Daoy (cell line): ENCODE measurements at regions not wholly inside any gene's neighbourhood (a gene's known extent, or its start where the extent isn't known, plus 50 kb on each side); places are given as distances from the start of the nearest gene placed in this dataset.
"Not testable (repeated sequence)": the region's sequence is repeated elsewhere in the genome, so short reads cannot be mapped to it uniquely, and the experiment has no call there.

Experiments
- DNase-seq: peaks from one replicate; pipeline ENCODE4 v3.0.0-alpha.2; 2015; ENCODE audit warnings: low read depth

DNA sequence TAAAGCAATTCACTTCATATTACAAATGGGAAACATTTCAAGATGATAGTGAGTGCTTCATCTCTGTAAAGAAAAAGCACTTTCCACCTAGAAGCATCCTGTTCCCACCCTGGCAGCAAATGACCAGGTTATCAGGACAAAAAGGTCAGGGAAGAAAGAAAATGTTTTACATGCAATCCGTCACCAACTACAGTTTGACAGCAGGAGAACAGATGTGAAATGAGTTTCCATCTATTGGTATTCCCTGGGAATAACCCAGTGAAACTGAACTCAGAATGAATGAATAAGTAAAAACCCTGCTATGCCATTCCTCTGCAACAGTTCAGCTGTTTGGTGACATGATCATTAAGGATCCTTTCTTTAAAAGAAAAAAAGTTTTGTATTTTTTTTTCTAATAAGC, 67.6 kb downstream of the HTR1A start:
- no peak for DNase-seq

DNA sequence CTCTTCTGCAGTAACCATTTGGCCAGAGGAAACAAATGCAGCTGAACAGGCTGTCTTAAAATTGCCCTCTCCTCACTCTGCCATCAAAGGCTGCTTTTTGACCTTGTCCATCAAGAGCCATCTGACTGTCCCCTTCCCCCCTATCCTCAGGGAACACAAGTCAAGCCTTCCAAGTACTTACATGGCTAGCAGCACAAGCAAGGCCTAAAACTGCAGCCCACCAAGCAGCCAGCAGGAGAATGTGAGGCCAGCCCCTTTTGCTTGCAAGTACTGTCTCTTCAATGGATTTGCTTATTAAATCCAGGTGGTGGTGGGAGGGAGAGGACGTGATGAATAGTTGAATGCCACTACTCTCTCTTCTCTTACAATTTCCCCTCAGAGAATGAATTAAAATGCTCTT, 83.5 kb downstream of the HTR1A start:
- DNase-seq = no peak

DNA sequence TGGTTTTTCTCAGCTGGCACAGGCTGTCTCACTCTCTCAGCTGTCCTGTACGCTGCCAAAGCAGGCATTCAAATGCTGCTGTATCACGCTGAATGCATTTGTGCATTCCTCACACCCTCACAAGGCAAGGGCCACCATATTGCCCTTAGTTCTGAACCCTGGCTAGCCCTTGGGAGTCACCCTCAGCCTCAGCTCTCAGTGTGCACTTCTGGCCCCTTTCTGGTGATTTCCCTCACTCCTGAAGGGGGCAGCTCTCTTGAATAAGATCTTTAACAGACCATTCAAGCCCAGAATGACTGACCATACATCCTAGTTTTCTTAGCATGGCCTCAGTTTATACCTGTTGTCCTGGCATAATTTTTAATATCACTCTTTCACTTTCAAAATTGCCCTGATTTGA, 84.3 kb downstream of the HTR1A start:
- DNase-seq = no peak

DNA sequence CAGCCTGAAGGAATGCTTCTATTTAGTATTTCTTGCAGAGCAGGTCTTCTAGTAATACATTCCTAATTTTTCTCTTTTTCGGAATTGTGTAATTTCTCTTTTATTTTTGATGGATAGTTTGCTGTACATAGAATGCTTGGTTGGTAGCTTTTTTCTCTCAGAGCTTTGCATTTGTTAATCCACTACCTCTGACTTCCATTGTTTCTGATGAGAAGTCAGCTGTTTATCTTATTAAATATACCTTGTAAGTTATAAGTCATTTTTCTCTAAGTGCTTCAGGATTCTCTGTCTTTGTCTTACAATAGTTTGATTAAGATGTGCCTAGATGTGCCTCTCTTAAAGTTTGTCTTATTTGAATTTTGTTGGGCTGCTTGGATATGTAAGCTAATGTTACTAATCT, 101.9 kb downstream of the HTR1A start:
- DNase-seq = no peak

DNA sequence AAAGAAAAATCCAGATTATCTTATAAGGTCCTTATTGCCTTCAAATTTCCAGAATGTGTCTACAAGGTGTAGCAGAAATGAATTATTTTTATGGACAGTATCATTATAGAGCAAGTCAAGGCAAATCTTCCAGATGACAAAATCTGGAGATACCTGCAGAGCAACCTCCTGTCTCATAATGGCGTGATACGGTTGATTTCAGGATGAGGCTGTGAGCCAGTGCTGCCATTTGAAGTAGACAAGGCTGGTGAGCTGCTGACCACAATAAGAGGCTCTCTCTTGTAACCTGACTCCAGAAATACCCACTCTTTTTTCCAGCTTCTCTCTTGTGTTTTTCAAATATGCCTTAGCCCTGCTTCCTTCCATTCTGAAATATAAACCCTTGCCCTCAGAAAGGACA, 108.2 kb downstream of the HTR1A start:
- no peak for DNase-seq

- DNase-seq = no peak
Observed at GRCh38 chr5:63843190-63843589, 119.1 kb downstream of the HTR1A start.

- no peak for DNase-seq
Observed at GRCh38 chr5:63837437-63837836, 124.8 kb downstream of the HTR1A start.

DNA sequence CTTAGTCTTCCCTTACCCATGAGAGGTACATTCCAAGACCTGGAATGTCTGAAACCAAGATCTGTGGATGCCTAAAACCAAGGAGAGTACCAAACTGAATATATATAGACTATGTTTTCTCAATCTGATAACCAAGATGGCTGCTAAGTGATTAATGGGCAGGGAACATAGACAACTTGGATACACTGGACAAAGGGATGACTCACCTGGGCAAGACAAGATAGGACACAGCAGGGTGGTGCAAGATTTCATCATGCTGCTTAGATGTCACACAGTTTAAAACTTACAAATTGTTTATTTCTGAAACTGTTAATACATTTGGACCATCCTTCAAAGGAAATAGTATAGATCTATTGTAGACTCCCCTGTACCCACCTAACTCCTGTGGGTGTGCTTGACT, 130.9 kb downstream of the HTR1A start:
- DNase-seq = no peak

DNA sequence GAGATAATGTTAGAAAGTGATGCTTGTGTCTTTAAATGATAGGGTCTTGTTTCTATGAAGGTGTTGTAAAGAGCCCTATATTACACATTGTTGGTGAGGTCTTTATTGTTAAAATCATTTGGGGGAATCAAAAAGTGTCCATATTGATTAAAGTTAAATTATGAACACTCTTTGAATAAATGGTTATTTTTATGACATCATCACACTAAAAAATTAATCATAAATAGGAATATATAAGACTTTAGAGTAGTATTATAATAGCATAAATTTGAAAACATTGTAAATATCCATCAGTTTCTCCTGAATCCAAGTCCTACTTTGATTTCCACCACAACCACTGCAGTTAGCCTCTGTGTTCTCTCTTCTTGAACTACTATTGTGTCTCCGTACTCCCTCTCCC, 136.3 kb downstream of the HTR1A start:
- no peak for DNase-seq

DNA sequence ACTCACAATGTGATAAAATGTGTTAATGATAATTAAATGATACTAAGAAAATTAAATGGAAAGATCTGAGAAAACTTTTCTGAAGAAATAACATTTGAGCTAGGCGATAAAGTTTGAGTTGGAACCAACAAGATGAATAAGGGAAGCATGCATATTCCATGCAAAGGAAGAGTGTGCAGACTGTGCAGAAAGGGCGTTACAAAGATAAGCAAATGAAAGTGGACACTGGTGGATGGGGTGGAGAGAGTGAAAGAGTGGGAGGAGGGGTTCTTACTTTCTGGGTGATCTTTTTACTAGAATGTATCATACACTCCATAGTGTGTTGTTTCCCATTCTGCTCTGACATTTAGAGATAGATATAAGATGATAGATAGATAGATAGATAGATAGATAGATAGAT, 138.7 kb downstream of the HTR1A start:
- no peak for DNase-seq

GRCh38 chr5:63822614-63823013, 139.6 kb downstream of the HTR1A start:
- no peak for DNase-seq

- no peak for DNase-seq
Observed at GRCh38 chr5:63820577-63820976, 141.7 kb downstream of the HTR1A start.

GRCh38 chr5:63812693-63813092, 149.6 kb downstream of the HTR1A start:
- no peak for DNase-seq

DNA sequence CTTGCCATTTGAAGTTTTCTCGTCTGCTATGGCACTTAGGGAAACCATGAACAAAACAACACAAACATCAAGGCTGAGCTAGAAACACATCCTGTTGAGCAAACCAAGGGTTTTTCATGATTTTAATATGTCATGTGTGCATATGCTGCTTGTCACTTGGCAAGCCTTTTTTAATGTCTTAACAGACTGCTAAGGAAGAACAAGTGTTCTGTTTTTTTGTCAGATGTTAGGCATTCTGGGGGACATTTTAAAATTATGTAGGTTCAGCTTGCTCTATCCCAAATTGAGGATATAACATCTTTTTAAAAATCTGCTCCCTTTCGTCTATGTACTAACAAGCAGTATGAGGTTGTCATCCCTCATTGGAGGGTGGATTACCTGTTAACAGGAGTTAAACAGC, 150.3 kb downstream of the HTR1A start:
- no peak for DNase-seq

DNA sequence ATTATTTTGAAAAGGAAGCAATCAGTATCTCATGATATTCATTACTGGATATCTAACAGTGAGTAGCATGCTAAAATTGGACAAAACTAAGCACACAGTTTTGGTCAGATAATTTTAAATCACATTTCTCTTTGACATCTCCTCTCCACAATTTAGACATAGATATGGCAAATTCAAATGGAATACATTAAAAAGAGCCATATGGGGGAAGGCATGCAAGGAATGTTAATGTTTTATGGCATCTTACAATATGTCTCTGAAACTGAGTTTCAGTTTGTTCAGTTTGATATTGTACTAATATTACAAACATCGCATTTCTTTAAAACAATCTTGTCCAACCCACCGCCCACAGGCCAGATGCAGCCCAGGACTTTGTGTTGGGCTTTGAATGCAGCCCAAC, 151.0 kb downstream of the HTR1A start:
- no peak for DNase-seq

- DNase-seq = no peak
Observed at GRCh38 chr5:63805151-63805550, 157.1 kb downstream of the HTR1A start.

DNA sequence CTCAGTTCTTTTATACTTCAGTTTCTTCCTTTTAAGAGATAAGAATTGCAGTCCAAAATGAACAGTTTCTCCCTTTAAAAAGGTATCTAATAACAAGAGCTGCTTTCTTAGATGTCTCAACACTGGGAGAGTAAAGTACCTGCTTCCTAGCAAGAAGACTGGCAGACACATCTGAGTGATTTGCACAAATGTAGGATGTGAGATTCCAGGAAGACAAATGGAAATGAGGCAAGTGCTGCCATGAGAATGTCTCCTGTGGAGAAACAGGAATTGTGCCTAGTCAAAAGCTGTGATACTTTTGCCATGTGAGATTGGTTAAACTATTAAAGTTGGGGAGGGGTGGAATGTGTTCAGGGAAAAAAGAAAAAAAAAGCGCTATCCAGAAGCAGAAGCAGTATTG, 159.1 kb downstream of the HTR1A start:
- DNase-seq = no peak

- no peak for DNase-seq
Observed at GRCh38 chr5:63794979-63795378, 167.3 kb downstream of the HTR1A start.

DNA sequence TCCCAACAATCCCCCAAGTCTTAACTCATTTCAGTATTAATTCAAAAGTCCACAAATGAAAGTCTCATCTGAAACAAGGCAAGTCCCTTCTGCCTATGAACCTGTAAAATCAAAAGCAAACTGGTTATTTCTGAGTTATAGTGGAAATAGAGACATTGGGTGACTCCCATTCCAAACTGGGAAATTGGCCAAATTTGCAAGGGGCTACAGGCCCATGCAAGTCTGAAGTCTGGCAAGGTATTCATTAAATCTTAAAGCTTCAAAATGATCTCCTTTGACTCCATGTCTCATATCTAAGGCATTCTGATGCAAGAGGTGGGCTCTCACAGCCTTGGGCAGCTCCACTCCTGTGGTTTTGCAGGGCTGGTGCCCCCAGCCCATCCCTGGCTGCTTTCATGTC, 167.9 kb downstream of the HTR1A start:
- DNase-seq = no peak

- no peak for DNase-seq
Observed at GRCh38 chr5:63774939-63775338, 187.3 kb downstream of the HTR1A start.

DNA sequence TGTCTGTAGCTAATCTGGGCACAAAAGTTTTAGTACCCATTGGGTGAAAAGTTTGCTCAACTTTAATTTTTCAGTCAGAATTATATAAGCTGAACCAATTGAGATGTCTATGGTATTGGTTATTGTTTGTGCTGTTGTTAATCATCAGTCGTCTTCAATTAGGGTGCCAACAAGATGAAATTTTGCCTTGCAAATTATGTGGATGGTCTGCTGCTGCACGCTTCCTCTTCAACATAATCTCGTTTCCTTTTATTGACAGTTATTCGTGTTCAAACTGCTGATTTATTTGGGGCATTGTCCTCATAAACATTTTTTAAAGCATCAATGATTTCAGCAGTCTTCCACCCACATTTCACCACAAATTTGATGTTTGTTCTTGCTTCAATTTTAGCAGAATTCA, 194.0 kb downstream of the HTR1A start:
- no peak for DNase-seq

DNA sequence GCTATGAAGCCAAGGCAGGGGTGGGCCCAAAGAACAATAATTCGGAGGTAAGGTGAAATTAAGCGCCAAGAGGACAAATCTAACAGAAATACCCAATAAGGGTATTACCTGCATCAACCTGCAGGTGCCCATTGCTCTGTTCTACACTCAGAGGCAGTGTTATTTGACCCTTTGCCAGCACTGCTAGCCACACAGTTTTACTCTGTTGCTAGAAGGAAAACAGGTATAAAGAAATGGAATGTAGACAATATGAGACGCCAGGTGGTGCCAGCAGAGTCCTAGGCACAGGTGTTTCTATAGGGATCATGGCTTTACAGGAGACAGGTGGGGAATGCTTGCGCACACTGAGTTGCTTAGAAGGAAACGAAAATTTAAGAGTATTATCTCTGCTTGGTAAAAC, 201.3 kb downstream of the HTR1A start:
- no peak for DNase-seq

GRCh38 chr5:63743096-63743798, 219.0 kb downstream of the HTR1A start:
- DNase-seq = no peak

DNA sequence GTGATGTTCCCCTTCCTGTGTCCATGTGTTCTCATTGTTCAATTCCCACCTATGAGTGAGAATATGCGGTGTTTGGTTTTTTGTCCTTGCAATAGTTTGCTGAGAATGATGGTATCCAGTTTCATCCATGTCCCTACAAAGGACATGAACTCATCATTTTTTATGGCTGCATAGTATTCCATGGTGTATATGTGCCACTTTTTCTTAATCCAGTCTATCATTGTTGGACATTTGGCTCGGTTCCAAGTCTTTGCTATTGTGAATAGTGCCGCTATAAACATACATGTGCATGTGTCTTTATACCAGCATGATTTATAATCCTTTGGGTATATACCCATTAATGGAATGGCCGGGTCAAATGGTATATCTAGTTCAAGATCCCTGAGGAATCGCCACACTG, 229.4 kb downstream of the HTR1A start:
- DNase-seq = not testable (repeated sequence)

DNA sequence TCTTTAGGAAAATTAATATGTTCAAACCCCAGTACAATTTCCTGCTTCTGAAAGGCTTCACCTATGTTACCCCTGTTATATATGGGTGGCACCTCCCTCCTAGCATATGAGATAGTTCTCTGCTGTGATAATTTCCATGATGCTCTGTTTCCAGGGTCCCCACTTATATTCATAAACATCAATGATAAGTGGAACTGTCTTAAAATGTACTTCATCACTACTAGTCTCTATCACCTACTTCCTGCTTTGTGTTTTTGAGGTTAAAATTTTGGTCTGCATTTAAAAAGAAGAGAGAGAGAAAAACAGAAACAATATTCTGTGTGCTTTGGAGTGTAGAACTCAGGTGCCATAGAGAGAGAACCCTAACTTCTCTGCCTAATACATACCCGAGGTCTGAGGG, 234.7 kb downstream of the HTR1A start:
- no peak for DNase-seq
